MM.1S (cell line): ENCODE measurements at regions not wholly inside any gene's neighbourhood (a gene's known extent, or its start where the extent isn't known, plus 50 kb on each side); places are given as distances from the start of the nearest gene placed in this dataset.

Experiments used
- EZH2 ChIP-seq: fragments of 300-600 bp; sonication (generic); optimal IDR thresholded peaks from 2 replicates; pipeline ENCODE3; 2017; ENCODE audit warnings: low read depth, mild to moderate bottlenecking, antibody characterized with exemption, low read length, mixed read lengths
- TF ChIP-seq, protein P1 (sequence below): fragments of 300-600 bp; sonication (generic); IDR thresholded peaks from 2 replicates; pipeline ENCODE4 v1.5.1; 2016; ENCODE audit warnings: antibody characterized with exemption, low read length, mixed read lengths

DNA sequence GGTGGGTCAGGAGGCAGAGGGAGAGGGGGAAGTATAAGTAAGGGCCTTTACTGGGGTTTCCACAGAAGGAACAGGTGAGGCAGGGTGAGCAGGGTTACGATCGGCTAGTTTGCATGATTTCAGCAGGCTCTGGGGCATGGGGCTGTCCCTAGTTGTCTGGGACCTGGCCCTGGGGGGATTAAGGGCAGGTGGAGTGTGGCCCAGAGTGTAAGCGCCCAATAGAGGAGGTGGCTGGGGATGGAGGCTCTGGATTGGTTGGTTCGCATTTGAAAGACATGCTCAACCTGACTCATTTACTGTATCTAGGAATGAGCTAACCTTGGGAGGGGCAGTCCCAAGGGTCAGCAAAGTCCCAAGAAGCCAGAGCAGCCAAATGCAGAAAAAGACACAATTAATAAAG lies 230.3 kb downstream of the MAP2K4 start:
- TF ChIP-seq EZH2, result no peak
- TF ChIP-seq, protein P1, sequence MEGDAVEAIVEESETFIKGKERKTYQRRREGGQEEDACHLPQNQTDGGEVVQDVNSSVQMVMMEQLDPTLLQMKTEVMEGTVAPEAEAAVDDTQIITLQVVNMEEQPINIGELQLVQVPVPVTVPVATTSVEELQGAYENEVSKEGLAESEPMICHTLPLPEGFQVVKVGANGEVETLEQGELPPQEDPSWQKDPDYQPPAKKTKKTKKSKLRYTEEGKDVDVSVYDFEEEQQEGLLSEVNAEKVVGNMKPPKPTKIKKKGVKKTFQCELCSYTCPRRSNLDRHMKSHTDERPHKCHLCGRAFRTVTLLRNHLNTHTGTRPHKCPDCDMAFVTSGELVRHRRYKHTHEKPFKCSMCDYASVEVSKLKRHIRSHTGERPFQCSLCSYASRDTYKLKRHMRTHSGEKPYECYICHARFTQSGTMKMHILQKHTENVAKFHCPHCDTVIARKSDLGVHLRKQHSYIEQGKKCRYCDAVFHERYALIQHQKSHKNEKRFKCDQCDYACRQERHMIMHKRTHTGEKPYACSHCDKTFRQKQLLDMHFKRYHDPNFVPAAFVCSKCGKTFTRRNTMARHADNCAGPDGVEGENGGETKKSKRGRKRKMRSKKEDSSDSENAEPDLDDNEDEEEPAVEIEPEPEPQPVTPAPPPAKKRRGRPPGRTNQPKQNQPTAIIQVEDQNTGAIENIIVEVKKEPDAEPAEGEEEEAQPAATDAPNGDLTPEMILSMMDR, result no peak
